ENCODE measurements at regions not wholly inside any gene's neighbourhood (a gene's known extent, or its start where the extent isn't known, plus 50 kb on each side); places are given as distances from the start of the nearest gene placed in this dataset.
"Not testable (repeated sequence)": the region's sequence is repeated elsewhere in the genome, so short reads cannot be mapped to it uniquely, and the experiment has no call there.

GRCh38 chr10:22086730-22087401 is 83.3 kb upstream of the DNAJC1 start:
- no peak for DNase-seq (ENCODE audit: low read depth in 2 of 2)

- not testable (repeated sequence) for DNase-seq (ENCODE audit: low read depth in 2 of 2)
These were observed 76.4 kb upstream of the DNAJC1 start for GRCh38 chr10:22079921-22080320.

GRCh38 chr10:22071332-22071731 is 67.8 kb upstream of the DNAJC1 start:
- DNase-seq (ENCODE audit: low read depth in 2 of 2): no peak

- DNase-seq (ENCODE audit: low read depth in 2 of 2): no peak
These were observed 63.6 kb upstream of the DNAJC1 start for GRCh38 chr10:22067091-22067490.

GRCh38 chr10:22060984-22061383 is 57.5 kb upstream of the DNAJC1 start:
- DNase-seq (ENCODE audit: low read depth in 2 of 2): not testable (repeated sequence)

GRCh38 chr10:22058201-22058600 is 54.7 kb upstream of the DNAJC1 start:
- DNase-seq (ENCODE audit: low read depth in 2 of 2): no peak

GRCh38 chr10:22054961-22055360 is 51.4 kb upstream of the DNAJC1 start:
- DNase-seq (ENCODE audit: low read depth in 2 of 2): no peak

Data from dermis microvascular lymphatic vessel endothelial cell (primary cell).